SU-DHL-6 (cell line): ENCODE measurements at regions not wholly inside any gene's neighbourhood (a gene's known extent, or its start where the extent isn't known, plus 50 kb on each side); places are given as distances from the start of the nearest gene placed in this dataset.

Experiments
- EZH2phosphoT487 ChIP-seq: fragments of 200-600 bp; sonication (generic), shearing (Covaris generic); conservative IDR thresholded peaks from 2 replicates; pipeline ENCODE4 v1.6.1; 2018; ENCODE audit warnings: mild to moderate bottlenecking, antibody characterized with exemption, low read length, moderate library complexity, mixed read lengths
- TF ChIP-seq, protein P1 (sequence below): fragments of 200-600 bp; sonication (generic); IDR thresholded peaks from one replicate; pipeline ENCODE4 v1.5.1; 2017; ENCODE audit warnings: antibody characterized with exemption, mild to moderate bottlenecking, low read length, moderate library complexity; ENCODE audit not compliant: insufficient read depth, poor library complexity, severe bottlenecking

DNA sequence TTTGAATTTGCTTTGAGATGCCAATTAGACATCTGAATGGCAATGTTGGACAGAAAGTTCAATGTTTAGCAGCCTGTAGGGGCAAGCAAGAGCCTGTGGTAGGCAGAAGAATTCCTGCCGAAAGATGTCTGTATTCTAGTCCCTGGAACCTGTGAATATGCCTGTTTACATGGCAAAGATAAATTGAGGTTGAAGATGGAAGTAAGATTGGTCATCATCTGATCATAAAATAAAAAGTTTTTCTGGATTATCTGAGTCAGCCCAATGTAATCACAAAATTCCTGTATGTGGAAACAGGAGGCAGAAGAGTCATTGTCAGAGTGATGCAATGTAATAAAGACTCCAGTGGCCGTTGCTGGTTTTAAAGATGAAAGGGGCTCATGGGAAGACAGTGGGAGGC is 430.5 kb downstream of the MDFIC start:
- TF ChIP-seq, protein P1, sequence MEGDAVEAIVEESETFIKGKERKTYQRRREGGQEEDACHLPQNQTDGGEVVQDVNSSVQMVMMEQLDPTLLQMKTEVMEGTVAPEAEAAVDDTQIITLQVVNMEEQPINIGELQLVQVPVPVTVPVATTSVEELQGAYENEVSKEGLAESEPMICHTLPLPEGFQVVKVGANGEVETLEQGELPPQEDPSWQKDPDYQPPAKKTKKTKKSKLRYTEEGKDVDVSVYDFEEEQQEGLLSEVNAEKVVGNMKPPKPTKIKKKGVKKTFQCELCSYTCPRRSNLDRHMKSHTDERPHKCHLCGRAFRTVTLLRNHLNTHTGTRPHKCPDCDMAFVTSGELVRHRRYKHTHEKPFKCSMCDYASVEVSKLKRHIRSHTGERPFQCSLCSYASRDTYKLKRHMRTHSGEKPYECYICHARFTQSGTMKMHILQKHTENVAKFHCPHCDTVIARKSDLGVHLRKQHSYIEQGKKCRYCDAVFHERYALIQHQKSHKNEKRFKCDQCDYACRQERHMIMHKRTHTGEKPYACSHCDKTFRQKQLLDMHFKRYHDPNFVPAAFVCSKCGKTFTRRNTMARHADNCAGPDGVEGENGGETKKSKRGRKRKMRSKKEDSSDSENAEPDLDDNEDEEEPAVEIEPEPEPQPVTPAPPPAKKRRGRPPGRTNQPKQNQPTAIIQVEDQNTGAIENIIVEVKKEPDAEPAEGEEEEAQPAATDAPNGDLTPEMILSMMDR: no peak
- TF ChIP-seq EZH2phosphoT487: no peak
